IMR-90 (cell line): ENCODE measurements at regions not wholly inside any gene's neighbourhood (a gene's known extent, or its start where the extent isn't known, plus 50 kb on each side); places are given as distances from the start of the nearest gene placed in this dataset.

Experiments used
- BHLHE40 ChIP-seq: fragments of 150-350 bp; IDR thresholded peaks from 2 replicates; pipeline ENCODE4 v1.6.1; 2016; ENCODE audit warnings: mild to moderate bottlenecking, low read depth, low read length
- CEBPB ChIP-seq: IDR thresholded peaks from 2 replicates; pipeline ENCODE4 v1.6.1; 2012; ENCODE audit warnings: low read depth, low read length, improper control_type of control experiment
- CHD1 ChIP-seq: IDR thresholded peaks from 2 replicates; pipeline ENCODE4 v1.6.1; 2012; ENCODE audit warnings: low read depth, low read length, improper control_type of control experiment
- FOS ChIP-seq: fragments of 150-350 bp; IDR thresholded peaks from 2 replicates; pipeline ENCODE4 v1.6.1; 2016; ENCODE audit warnings: low read depth, low read length
- MAFK ChIP-seq: IDR thresholded peaks from 2 replicates; pipeline ENCODE4 v1.6.1; 2012; ENCODE audit warnings: low read depth, low read length, improper control_type of control experiment
- MAZ ChIP-seq: IDR thresholded peaks from 2 replicates; pipeline ENCODE4 v1.6.1; 2012; ENCODE audit warnings: low read depth, mild to moderate bottlenecking, low read length, improper control_type of control experiment, moderate library complexity, borderline replicate concordance
- MXI1 ChIP-seq: IDR thresholded peaks from 2 replicates; pipeline ENCODE4 v1.6.1; 2012; ENCODE audit warnings: low read depth, mild to moderate bottlenecking, low read length, moderate library complexity, borderline replicate concordance
- POLR2A ChIP-seq: IDR thresholded peaks from 2 replicates; pipeline ENCODE4 v1.6.1; 2012; ENCODE audit warnings: mild to moderate bottlenecking, low read depth, low read length
- RAD21 ChIP-seq: IDR thresholded peaks from 2 replicates; pipeline ENCODE4 v1.6.1; 2012; ENCODE audit warnings: low read length, improper control_type of control experiment
- RFX5 ChIP-seq: IDR thresholded peaks from 2 replicates; pipeline ENCODE4 v1.8.0; 2012; ENCODE audit warnings: low read depth, mild to moderate bottlenecking, low read length, moderate library complexity
- SMC3 ChIP-seq: fragments of 150-350 bp; IDR thresholded peaks from 2 replicates; pipeline ENCODE4 v1.6.1; 2016; ENCODE audit warnings: low read depth, mild to moderate bottlenecking, antibody characterized with exemption, low read length, moderate library complexity
- TF ChIP-seq, protein P1 (sequence below): conservative IDR thresholded peaks from 2 replicates; pipeline ENCODE4 v1.5.1; 2012; ENCODE audit warnings: mild to moderate bottlenecking, low read depth, low read length, improper control_type of control experiment
- TF ChIP-seq, protein P2 (sequence below): fragments of 150-350 bp; IDR thresholded peaks from 2 replicates; pipeline ENCODE4 v1.6.1; 2016; ENCODE audit warnings: low read depth, mild to moderate bottlenecking, low read length, moderate library complexity, borderline replicate concordance
- TF ChIP-seq, protein P3 (sequence below): fragments of 150-350 bp; IDR thresholded peaks from 2 replicates; pipeline ENCODE4 v1.6.1; 2017; ENCODE audit warnings: mild to moderate bottlenecking, antibody characterized with exemption, low read length, low read depth

DNA sequence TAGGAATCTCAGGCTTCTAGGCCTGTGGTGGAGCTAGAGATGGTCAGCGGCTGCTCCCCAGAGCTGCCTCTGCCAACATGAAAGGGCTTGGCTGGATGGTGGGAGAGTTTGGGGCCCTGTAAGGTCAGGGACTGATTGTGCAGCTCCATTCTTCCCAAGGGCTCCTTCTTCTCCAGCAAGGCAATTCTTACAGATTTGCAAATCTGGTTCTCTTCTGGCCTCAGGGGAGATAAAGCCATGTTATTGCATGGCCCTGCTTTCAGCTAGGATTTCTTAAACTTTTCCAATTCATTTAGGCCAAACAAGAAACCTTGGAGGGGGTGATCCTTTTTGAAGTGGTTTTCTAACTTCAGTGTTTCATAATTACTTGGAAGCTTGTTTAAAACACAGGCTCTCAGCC, 213.4 kb downstream of the PRDM2 start:
- TF ChIP-seq, protein P1, sequence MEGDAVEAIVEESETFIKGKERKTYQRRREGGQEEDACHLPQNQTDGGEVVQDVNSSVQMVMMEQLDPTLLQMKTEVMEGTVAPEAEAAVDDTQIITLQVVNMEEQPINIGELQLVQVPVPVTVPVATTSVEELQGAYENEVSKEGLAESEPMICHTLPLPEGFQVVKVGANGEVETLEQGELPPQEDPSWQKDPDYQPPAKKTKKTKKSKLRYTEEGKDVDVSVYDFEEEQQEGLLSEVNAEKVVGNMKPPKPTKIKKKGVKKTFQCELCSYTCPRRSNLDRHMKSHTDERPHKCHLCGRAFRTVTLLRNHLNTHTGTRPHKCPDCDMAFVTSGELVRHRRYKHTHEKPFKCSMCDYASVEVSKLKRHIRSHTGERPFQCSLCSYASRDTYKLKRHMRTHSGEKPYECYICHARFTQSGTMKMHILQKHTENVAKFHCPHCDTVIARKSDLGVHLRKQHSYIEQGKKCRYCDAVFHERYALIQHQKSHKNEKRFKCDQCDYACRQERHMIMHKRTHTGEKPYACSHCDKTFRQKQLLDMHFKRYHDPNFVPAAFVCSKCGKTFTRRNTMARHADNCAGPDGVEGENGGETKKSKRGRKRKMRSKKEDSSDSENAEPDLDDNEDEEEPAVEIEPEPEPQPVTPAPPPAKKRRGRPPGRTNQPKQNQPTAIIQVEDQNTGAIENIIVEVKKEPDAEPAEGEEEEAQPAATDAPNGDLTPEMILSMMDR, result no peak
- TF ChIP-seq POLR2A (no peak), RAD21 (no peak), RFX5 (no peak), BHLHE40 (no peak), FOS (no peak), MAZ (no peak), SMC3 (no peak), CHD1 (no peak), MAFK (no peak), CEBPB (no peak), MXI1 (no peak)
- TF ChIP-seq, protein P2, sequence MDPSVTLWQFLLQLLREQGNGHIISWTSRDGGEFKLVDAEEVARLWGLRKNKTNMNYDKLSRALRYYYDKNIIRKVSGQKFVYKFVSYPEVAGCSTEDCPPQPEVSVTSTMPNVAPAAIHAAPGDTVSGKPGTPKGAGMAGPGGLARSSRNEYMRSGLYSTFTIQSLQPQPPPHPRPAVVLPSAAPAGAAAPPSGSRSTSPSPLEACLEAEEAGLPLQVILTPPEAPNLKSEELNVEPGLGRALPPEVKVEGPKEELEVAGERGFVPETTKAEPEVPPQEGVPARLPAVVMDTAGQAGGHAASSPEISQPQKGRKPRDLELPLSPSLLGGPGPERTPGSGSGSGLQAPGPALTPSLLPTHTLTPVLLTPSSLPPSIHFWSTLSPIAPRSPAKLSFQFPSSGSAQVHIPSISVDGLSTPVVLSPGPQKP, result no peak
- TF ChIP-seq, protein P3, sequence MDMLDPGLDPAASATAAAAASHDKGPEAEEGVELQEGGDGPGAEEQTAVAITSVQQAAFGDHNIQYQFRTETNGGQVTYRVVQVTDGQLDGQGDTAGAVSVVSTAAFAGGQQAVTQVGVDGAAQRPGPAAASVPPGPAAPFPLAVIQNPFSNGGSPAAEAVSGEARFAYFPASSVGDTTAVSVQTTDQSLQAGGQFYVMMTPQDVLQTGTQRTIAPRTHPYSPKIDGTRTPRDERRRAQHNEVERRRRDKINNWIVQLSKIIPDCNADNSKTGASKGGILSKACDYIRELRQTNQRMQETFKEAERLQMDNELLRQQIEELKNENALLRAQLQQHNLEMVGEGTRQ, result no peak
